ENCODE measurements at regions not wholly inside any gene's neighbourhood (a gene's known extent, or its start where the extent isn't known, plus 50 kb on each side); places are given as distances from the start of the nearest gene placed in this dataset.

GRCh38 chr2:180924063-180924462 is 56.3 kb upstream of the UBE2E3 start:
- H3K4me1 ChIP-seq (ENCODE audit: control insufficient read depth in 1 of 2, insufficient read depth in 2 of 2, low read length in 2 of 2), result no peaks in the 10 kb centered on the region
- H3K4me2 ChIP-seq (ENCODE audit: low read length), result no peak overlapping the region
- H3K27ac ChIP-seq (ENCODE audit: low read depth, low read length), result no peak overlapping the region
- RAD21 ChIA-PET (ENCODE audit: low non-redundant PET in 1 of 2, low total read pairs in 2 of 2, uncharacterized antibody in 2 of 2, unreplicated experiment in 2 of 2), result no interaction called here
- no peaks in the 10 kb centered on the region for H3K27me3 ChIP-seq (ENCODE audit: insufficient read depth, low read length)
- ATAC-seq (no peak), DNase-seq (ENCODE audit: low read depth, low spot score) (no peak)
- no peaks in the 10 kb centered on the region; the same call in 1 of the 2 replicates for H3K9me2 ChIP-seq (ENCODE audit: insufficient read depth)
- no peaks in the 10 kb centered on the region for H3K36me3 ChIP-seq (ENCODE audit: control insufficient read depth in 1 of 2, insufficient read depth in 2 of 2, low read length in 2 of 2)
- TF ChIP-seq SIN3A (IDR thresholded peaks at IDR 0.05; ENCODE audit: low read depth) (no peak), ELF1 (IDR thresholded peaks at IDR 0.05; ENCODE audit: borderline replicate concordance, low read depth) (no peak), ZFX (IDR thresholded peaks at IDR 0.05) (no peak), CBX3 (IDR thresholded peaks at IDR 0.05; ENCODE audit: low read depth) (no peak), EGR1 (IDR thresholded peaks at IDR 0.05; ENCODE audit: low read depth) (no peak), YY1 (IDR thresholded peaks at IDR 0.05; ENCODE audit: extremely low read depth, insufficient replicate concordance, low read depth, low read length) (no peak), POLR2AphosphoS5 (IDR thresholded peaks at IDR 0.05; ENCODE audit: low read depth, low read length) (no peak)
- TF ChIP-seq, protein P1, sequence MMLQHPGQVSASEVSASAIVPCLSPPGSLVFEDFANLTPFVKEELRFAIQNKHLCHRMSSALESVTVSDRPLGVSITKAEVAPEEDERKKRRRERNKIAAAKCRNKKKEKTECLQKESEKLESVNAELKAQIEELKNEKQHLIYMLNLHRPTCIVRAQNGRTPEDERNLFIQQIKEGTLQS (IDR thresholded peaks at IDR 0.05), result no peak
- no peaks in the 10 kb centered on the region for H3K9me3 ChIP-seq (ENCODE audit: control insufficient read depth in 1 of 2, insufficient read depth in 1 of 2, low read depth in 1 of 2, low read length in 2 of 2)
- CTCF ChIA-PET, result no interaction called here
- H3K79me2 ChIP-seq (ENCODE audit: insufficient read depth, low read length), result no peaks in the 10 kb centered on the region
- H4K20me1 ChIP-seq (ENCODE audit: insufficient read depth), result no peaks in the 10 kb centered on the region
- POLR2A ChIA-PET, result no interaction called here
- H3K4me3 ChIP-seq (replicated peaks in 1 of 2; ENCODE audit: low read depth in 1 of 2, low read length in 2 of 2), result no peak overlapping the region
- H2AFZ ChIP-seq (ENCODE audit: low read depth, low read length, poor library complexity, severe bottlenecking), result no peak overlapping the region
- H3K9ac ChIP-seq (ENCODE audit: low read length), result no peak overlapping the region
- intact Hi-C loops (cut with micrococcal nuclease), result no loop called here
- no TSS peak for BruUV-seq (replicated peaks)

- intact Hi-C loops (cut with micrococcal nuclease), result no loop called here
- no peak for ATAC-seq
- CTCF ChIA-PET, result interaction anchor here (0.8 kb wide), 1 partner anchor 9 kb away, joined by 3 read pairs; no protein-coding TSS in a partner anchor
These were observed 69.4 kb upstream of the UBE2E3 start for GRCh38 chr2:180910831-180911665.

More at GRCh38 chr2:180910831-180911665, 69.4 kb upstream of the UBE2E3 start:
- Histone ChIP-seq H3K9me2 (ENCODE audit: insufficient read depth) (no peaks in the 10 kb centered on the region), H3K9ac (ENCODE audit: low read length) (no peak overlapping the region), H3K36me3 (ENCODE audit: control insufficient read depth in 1 of 2, insufficient read depth in 2 of 2, low read length in 2 of 2) (no peaks in the 10 kb centered on the region), H2AFZ (ENCODE audit: low read depth, low read length, poor library complexity, severe bottlenecking) (no peak overlapping the region), H3K4me2 (ENCODE audit: low read length) (no peak overlapping the region), H3K27ac (ENCODE audit: low read depth, low read length) (no peak overlapping the region), H3K79me2 (ENCODE audit: insufficient read depth, low read length) (no peaks in the 10 kb centered on the region), H3K9me3 (ENCODE audit: control insufficient read depth in 1 of 2, insufficient read depth in 1 of 2, low read depth in 1 of 2, low read length in 2 of 2) (no peaks in the 10 kb centered on the region), H3K4me3 (replicated peaks in 1 of 2; ENCODE audit: low read depth in 1 of 2, low read length in 2 of 2) (no peak overlapping the region), H4K20me1 (ENCODE audit: insufficient read depth) (no peaks in the 10 kb centered on the region), H3K4me1 (ENCODE audit: control insufficient read depth in 1 of 2, insufficient read depth in 2 of 2, low read length in 2 of 2) (no peaks in the 10 kb centered on the region), H3K27me3 (ENCODE audit: insufficient read depth, low read length) (no peaks in the 10 kb centered on the region)
- POLR2A ChIA-PET, result no interaction called here
- DNase-seq (ENCODE audit: low read depth, low spot score), result no peak
- BruUV-seq (replicated peaks), result no TSS peak
- TF ChIP-seq EZH2 (IDR thresholded peaks at IDR 0.05), result no peak
- TF ChIP-seq, protein P1 (IDR thresholded peaks at IDR 0.05), result no peak
- TF ChIP-seq CBX3 (IDR thresholded peaks at IDR 0.05; ENCODE audit: low read depth), result no peak
- TF ChIP-seq REST (IDR thresholded peaks at IDR 0.05; ENCODE audit: low read depth), result no peak
- no peak for TF ChIP-seq TCF7L2 (IDR thresholded peaks at IDR 0.05; ENCODE audit: borderline replicate concordance, extremely low read depth, insufficient read depth, insufficient read length)
- TF ChIP-seq YY1 (IDR thresholded peaks at IDR 0.05; ENCODE audit: extremely low read depth, insufficient replicate concordance, low read depth, low read length), result no peak
- TF ChIP-seq EZH2phosphoT487 (IDR thresholded peaks at IDR 0.05; ENCODE audit: borderline replicate concordance), result no peak
- no peak for TF ChIP-seq EGR1 (IDR thresholded peaks at IDR 0.05; ENCODE audit: low read depth)
- TF ChIP-seq SP1 (IDR thresholded peaks at IDR 0.05; ENCODE audit: low read depth), result no peak
- TF ChIP-seq ZFX (IDR thresholded peaks at IDR 0.05), result no peak
- TF ChIP-seq POLR2AphosphoS5 (IDR thresholded peaks at IDR 0.05; ENCODE audit: low read depth, low read length), result no peak
- TF ChIP-seq ELF1 (IDR thresholded peaks at IDR 0.05; ENCODE audit: borderline replicate concordance, low read depth), result no peak
- RAD21 ChIA-PET (ENCODE audit: low non-redundant PET in 1 of 2, low total read pairs in 2 of 2, uncharacterized antibody in 2 of 2, unreplicated experiment in 2 of 2), result no interaction called here
